Tibial nerve (tissue), 4 donors: ENCODE measurements at regions not wholly inside any gene's neighbourhood (a gene's known extent, or its start where the extent isn't known, plus 50 kb on each side); places are given as distances from the start of the nearest gene placed in this dataset.
"Not testable (repeated sequence)": the region's sequence is repeated elsewhere in the genome, so short reads cannot be mapped to it uniquely, and the experiment has no call there.

Source experiments
- DNase-seq, 2 donors: peaks; one replicate each; pipeline ENCODE4 v3.0.0-alpha.2; 2019; ENCODE audit warnings: low spot score in 2 of 2
- H3K27ac ChIP-seq, 4 donors: fragments of 200-600 bp; sonication (generic) in 3 of 4; one replicate each; pipeline ENCODE4 v1.5.1; 2017 to 2019; ENCODE audit warnings: mild to moderate bottlenecking in 1 of 4
- H3K27me3 ChIP-seq, 2 donors: fragments of 200-600 bp; sonication (generic) in 1 of 2; one replicate each; pipeline versions ENCODE4 v1.5.1 to v1.6.0; 2017 to 2019
- H3K36me3 ChIP-seq, 3 donors: fragments of 200-600 bp; sonication (generic); one replicate each; pipeline ENCODE4 v1.5.1; 2018 to 2019
- H3K4me1 ChIP-seq, 4 donors: fragments of 200-600 bp; sonication (generic) in 3 of 4; one replicate each; pipeline ENCODE4 v1.5.1; 2017 to 2019
- H3K4me3 ChIP-seq, 4 donors: fragments of 200-600 bp; sonication (generic) in 3 of 4; one replicate each; pipeline ENCODE4 v1.5.1; 2017 to 2019; ENCODE audit warnings: mild to moderate bottlenecking in 1 of 4, moderate library complexity in 1 of 4
- H3K9me3 ChIP-seq, 4 donors: fragments of 200-600 bp; sonication (generic) in 3 of 4; one replicate each; pipeline ENCODE4 v1.5.1; 2017 to 2019
- CTCF ChIP-seq, 5 experiments: fragments of 200-600 bp in 3 of 5; fragments of 450-650 bp in 2 of 5; sonication (generic) in 3 of 5; IDR thresholded peaks; one replicate each; pipeline ENCODE4 v1.5.1; 2016 to 2019; ENCODE audit warnings: antibody characterized with exemption in 5 of 5, mild to moderate bottlenecking in 3 of 5, moderate library complexity in 2 of 5
- EP300 ChIP-seq, 2 donors: sonication (generic); formaldehyde crosslinking; IDR thresholded peaks; one replicate each; pipeline ENCODE4 v1.6.1; 2017; ENCODE audit warnings: antibody characterized with exemption in 2 of 2, mild to moderate bottlenecking in 1 of 2
- POLR2A ChIP-seq, 2 donors: fragments of 450-650 bp; IDR thresholded peaks; one replicate each; pipeline ENCODE4 v1.6.1; 2017; ENCODE audit warnings: antibody characterized with exemption in 2 of 2, mild to moderate bottlenecking in 2 of 2, moderate library complexity in 2 of 2
- WGBS, 2 donors: methylation state at CpG; one replicate each; pipeline ENCODE4 v1.1.5; 2018; 5-methylcytosine and 5-hydroxymethylcytosine counted together

GRCh38 chr10:53358536-53358935, 586.0 kb upstream of the MBL2 start:
- Histone ChIP-seq H3K36me3 (no peaks in the 10 kb centered on the region), H3K4me3 (no peak overlapping the region), H3K4me1 (no peaks in the 10 kb centered on the region), H3K27ac (no peak overlapping the region), H3K9me3 (no peaks in the 10 kb centered on the region), H3K27me3 (no peaks in the 10 kb centered on the region)
- TF ChIP-seq EP300 (IDR thresholded peaks at IDR 0.05): no peak
- TF ChIP-seq CTCF (IDR thresholded peaks at IDR 0.05): no peak
- no peak for DNase-seq
- 86 to 87% methylated on average over 4 of the region's 4 CpGs for WGBS, 2 donors

- Histone ChIP-seq H3K27me3 (no peaks in the 10 kb centered on the region), H3K9me3 (no peaks in the 10 kb centered on the region), H3K27ac (no peak overlapping the region), H3K4me1 (no peaks in the 10 kb centered on the region), H3K36me3 (no peaks in the 10 kb centered on the region), H3K4me3 (no peak overlapping the region)
- no peak for DNase-seq
- no peak for TF ChIP-seq POLR2A (IDR thresholded peaks at IDR 0.05)
- TF ChIP-seq EP300 (IDR thresholded peaks at IDR 0.05): no peak
- no peak for TF ChIP-seq CTCF (IDR thresholded peaks at IDR 0.05)
Observed at GRCh38 chr10:53357587-53357986, 585.0 kb upstream of the MBL2 start.

- TF ChIP-seq EP300 (IDR thresholded peaks at IDR 0.05) (no peak), POLR2A (IDR thresholded peaks at IDR 0.05) (no peak), CTCF (IDR thresholded peaks at IDR 0.05) (no peak)
- Histone ChIP-seq H3K9me3 (no peaks in the 10 kb centered on the region), H3K27me3 (no peaks in the 10 kb centered on the region), H3K4me1 (no peaks in the 10 kb centered on the region), H3K36me3 (no peaks in the 10 kb centered on the region), H3K4me3 (no peak overlapping the region), H3K27ac (no peak overlapping the region)
- 66 to 72% methylated on average over 3 of the region's 3 CpGs for WGBS, 2 donors
- DNase-seq: no peak
Observed at GRCh38 chr10:53356616-53357349, 584.2 kb upstream of the MBL2 start.

GRCh38 chr10:53342531-53342930, 569.9 kb upstream of the MBL2 start:
- not testable (repeated sequence) for H3K4me1 ChIP-seq, H3K27ac ChIP-seq, H3K9me3 ChIP-seq, H3K27me3 ChIP-seq, DNase-seq, H3K4me3 ChIP-seq, H3K36me3 ChIP-seq
- WGBS, 2 donors: 90 to 95% methylated on average over 7 of the region's 7 CpGs

DNA sequence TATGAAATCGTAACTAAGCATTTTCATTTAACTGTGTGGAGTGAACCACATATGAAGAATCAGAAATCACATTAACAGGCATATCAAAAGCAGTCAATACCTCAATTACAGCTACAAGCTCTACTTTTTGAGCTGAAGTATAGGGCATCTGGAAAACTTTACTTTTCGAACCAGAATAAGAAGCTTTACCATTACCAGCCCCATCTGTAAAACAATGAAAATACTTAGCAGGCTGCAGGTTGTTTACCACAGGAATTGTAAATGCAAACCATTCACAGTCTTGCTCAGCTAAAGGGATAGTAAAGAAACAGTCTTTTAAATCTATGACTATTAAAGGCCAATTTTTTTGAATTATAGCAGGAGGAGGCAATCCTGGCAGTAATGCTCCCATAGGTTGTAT, 565.6 kb upstream of the MBL2 start:
- 58 to 67% methylated on average over 2 of the region's 2 CpGs for WGBS, 2 donors
- H3K4me3 ChIP-seq, H3K27me3 ChIP-seq, H3K4me1 ChIP-seq, H3K27ac ChIP-seq, DNase-seq, H3K36me3 ChIP-seq: not testable (repeated sequence)
- H3K9me3 ChIP-seq: peaks cover 0 to 18% (median 0%) of the 10 kb centered on the region in 4 donors

DNA sequence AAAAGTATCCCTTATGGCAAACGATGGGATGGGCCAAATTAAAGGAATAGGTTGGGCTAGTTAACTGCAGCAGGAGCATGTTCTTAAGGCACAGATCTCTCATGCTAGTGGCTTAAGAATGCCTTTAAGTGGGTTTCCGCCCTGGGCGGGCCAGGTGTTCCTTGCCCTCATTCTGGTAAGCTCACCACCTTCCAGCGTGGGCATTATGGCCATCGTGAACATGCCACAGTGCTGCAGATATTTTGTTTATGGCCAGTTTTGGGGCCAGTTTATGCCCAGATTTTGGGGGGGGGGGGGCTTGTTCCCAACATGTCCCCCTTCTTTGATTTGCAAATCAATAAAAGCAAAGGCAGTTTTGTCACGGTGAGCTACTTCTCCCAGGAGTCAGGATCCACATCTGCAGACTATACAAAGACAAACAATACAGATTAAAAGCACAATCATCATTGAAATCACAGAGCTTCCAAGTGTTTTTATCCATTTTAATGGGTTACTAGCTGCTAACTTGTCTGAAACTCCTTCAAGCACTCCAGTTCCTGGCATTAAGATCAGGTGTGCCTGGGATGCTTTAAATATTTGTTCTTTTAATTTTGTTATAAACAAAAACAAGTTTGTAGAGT, 563.3 kb upstream of the MBL2 start:
- H3K27ac ChIP-seq, DNase-seq, H3K4me3 ChIP-seq, H3K36me3 ChIP-seq, H3K27me3 ChIP-seq, H3K4me1 ChIP-seq: not testable (repeated sequence)
- peaks cover 0 to 18% (median 0%) of the 10 kb centered on the region in 4 donors for H3K9me3 ChIP-seq
- 87 to 90% methylated on average over 6 of the region's 6 CpGs for WGBS, 2 donors

DNA sequence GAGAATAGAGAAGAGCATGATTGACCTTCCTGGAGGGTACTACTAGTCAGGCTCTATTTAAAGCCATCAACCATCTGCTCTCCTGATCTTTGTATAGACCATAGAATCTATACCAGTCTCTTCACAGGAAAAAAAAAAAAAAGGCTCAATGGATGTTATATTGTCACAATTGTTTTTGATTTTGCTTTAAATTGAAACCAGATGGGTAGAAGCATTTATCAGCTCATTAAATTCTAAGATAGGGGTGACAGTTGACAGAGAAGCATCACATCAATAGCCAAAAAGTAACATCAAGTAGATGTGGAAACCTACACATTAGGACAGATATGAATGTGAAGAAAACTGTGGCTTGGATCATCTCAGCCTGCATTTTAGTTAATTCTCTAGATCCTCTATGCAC, 558.9 kb upstream of the MBL2 start:
- no peak for TF ChIP-seq EP300 (IDR thresholded peaks at IDR 0.05)
- no peak for TF ChIP-seq POLR2A (IDR thresholded peaks at IDR 0.05)
- TF ChIP-seq CTCF (IDR thresholded peaks at IDR 0.05): no peak
- Histone ChIP-seq H3K27me3 (no peaks in the 10 kb centered on the region), H3K27ac (no peak overlapping the region), H3K36me3 (no peaks in the 10 kb centered on the region), H3K9me3 (peaks cover 0 to 13% (median 0%) of the 10 kb centered on the region in 4 donors), H3K4me1 (no peaks in the 10 kb centered on the region), H3K4me3 (no peak overlapping the region)
- no peak for DNase-seq

- not testable (repeated sequence) for DNase-seq, H3K9me3 ChIP-seq, H3K27ac ChIP-seq, H3K4me1 ChIP-seq, H3K4me3 ChIP-seq, H3K36me3 ChIP-seq, H3K27me3 ChIP-seq
- 60 to 72% methylated on average over 10 of the region's 10 CpGs for WGBS, 2 donors
Observed at GRCh38 chr10:53326401-53327305, 554.1 kb upstream of the MBL2 start.
